ENCODE measurements at regions not wholly inside any gene's neighbourhood (a gene's known extent, or its start where the extent isn't known, plus 50 kb on each side); places are given as distances from the start of the nearest gene placed in this dataset.

- TF ChIP-seq POLR2AphosphoS5 (IDR thresholded peaks at IDR 0.05; ENCODE audit: low read depth, low read length) (no peak), TAF1 (IDR thresholded peaks at IDR 0.05; ENCODE audit: borderline replicate concordance, insufficient read depth, low read length) (no peak), SIN3A (IDR thresholded peaks at IDR 0.05; ENCODE audit: borderline replicate concordance, insufficient read depth, low read length) (no peak), REST (IDR thresholded peaks at IDR 0.05; ENCODE audit: insufficient read depth in 1 of 2, low read depth in 2 of 2, low read length in 2 of 2) (no peak), FOXP2 (optimal IDR thresholded peaks at IDR 0.05; ENCODE audit: borderline replicate concordance, extremely low read depth, extremely low read length, insufficient read depth) (no peak)
Measured at GRCh38 chr6:130517444-130517931, 151.7 kb downstream of the TMEM200A start.

- TF ChIP-seq SIN3A (IDR thresholded peaks at IDR 0.05; ENCODE audit: borderline replicate concordance, insufficient read depth, low read length) = no peak
- TF ChIP-seq REST (IDR thresholded peaks at IDR 0.05; ENCODE audit: insufficient read depth in 1 of 2, low read depth in 2 of 2, low read length in 2 of 2) = no peak
Measured at GRCh38 chr6:130518588-130518987, 152.8 kb downstream of the TMEM200A start.

- TF ChIP-seq REST (IDR thresholded peaks at IDR 0.05; ENCODE audit: insufficient read depth in 1 of 2, low read depth in 2 of 2, low read length in 2 of 2) (no peak), FOXP2 (optimal IDR thresholded peaks at IDR 0.05; ENCODE audit: borderline replicate concordance, extremely low read depth, extremely low read length, insufficient read depth) (no peak), POLR2AphosphoS5 (IDR thresholded peaks at IDR 0.05; ENCODE audit: low read depth, low read length) (no peak), TAF1 (IDR thresholded peaks at IDR 0.05; ENCODE audit: borderline replicate concordance, insufficient read depth, low read length) (no peak), SIN3A (IDR thresholded peaks at IDR 0.05; ENCODE audit: borderline replicate concordance, insufficient read depth, low read length) (no peak)
Measured at GRCh38 chr6:130520221-130520620, 154.4 kb downstream of the TMEM200A start.

DNA sequence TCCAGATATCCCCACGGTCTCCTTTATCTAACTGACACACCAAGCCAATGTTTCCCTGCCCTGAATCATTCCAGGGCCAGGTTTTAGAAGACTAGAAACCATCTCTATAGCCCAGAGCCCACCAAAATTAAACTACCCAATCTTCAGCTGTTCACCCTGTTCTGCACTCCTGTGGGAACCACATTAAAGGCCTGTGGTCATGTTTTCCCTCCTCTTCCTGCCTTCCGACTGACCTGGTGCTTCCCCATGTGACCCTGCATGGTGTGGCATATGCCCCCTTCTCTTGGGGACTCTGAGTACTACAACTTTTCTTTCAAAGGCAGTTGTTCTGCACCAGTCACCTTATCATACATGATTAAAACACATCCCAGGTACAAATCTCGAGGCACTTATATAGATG, 155.0 kb downstream of the TMEM200A start:
- no peak for TF ChIP-seq TAF1 (IDR thresholded peaks at IDR 0.05; ENCODE audit: borderline replicate concordance, insufficient read depth, low read length)
- no peak for TF ChIP-seq FOXP2 (optimal IDR thresholded peaks at IDR 0.05; ENCODE audit: borderline replicate concordance, extremely low read depth, extremely low read length, insufficient read depth)
- TF ChIP-seq POLR2AphosphoS5 (IDR thresholded peaks at IDR 0.05; ENCODE audit: low read depth, low read length) = no peak
- TF ChIP-seq SIN3A (IDR thresholded peaks at IDR 0.05; ENCODE audit: borderline replicate concordance, insufficient read depth, low read length) = no peak
- no peak for TF ChIP-seq REST (IDR thresholded peaks at IDR 0.05; ENCODE audit: insufficient read depth in 1 of 2, low read depth in 2 of 2, low read length in 2 of 2)

- TF ChIP-seq FOXP2 (optimal IDR thresholded peaks at IDR 0.05; ENCODE audit: borderline replicate concordance, extremely low read depth, extremely low read length, insufficient read depth) (no peak), SIN3A (IDR thresholded peaks at IDR 0.05; ENCODE audit: borderline replicate concordance, insufficient read depth, low read length) (no peak), TAF1 (IDR thresholded peaks at IDR 0.05; ENCODE audit: borderline replicate concordance, insufficient read depth, low read length) (no peak), POLR2AphosphoS5 (IDR thresholded peaks at IDR 0.05; ENCODE audit: low read depth, low read length) (no peak), REST (IDR thresholded peaks at IDR 0.05; ENCODE audit: insufficient read depth in 1 of 2, low read depth in 2 of 2, low read length in 2 of 2) (no peak)
Measured at GRCh38 chr6:130524552-130524951, 158.7 kb downstream of the TMEM200A start.

All from PFSK-1 (cell line).